ENCODE measurements at regions not wholly inside any gene's neighbourhood (a gene's known extent, or its start where the extent isn't known, plus 50 kb on each side); places are given as distances from the start of the nearest gene placed in this dataset.

DNA sequence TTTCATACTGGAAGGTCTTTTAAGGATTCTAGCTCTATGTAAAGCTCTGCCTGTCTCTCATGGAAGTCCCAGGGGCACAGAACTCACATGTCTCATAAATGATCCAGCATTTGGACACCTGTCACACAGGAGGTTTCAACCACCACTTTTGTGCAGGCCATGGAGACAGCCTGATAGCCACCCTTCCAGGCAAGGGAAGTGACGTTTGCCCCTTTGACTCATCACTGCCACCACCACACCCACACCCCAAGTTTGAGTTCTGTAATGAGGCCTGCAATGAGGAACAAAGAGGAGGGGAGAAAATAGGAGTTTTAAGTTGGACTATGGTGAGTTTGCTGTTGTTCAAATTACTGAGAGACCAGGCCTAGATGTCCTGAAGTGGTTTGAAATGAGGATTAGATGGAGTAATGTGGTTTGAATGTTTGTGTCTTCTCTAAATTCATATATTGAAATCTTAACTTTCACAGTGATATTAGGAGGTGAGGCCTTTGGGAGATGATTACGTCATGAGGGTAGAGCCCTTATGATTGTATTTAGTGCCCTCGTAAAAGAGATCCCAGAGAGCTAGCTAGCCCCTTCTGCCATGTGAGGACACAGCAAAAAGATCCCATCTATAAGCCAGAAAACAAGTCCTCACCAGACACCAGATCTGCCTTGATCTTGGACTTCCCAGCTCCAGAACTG is 175.3 kb upstream of the EPHA4 start:
- no peak for TF ChIP-seq POLR2A (IDR thresholded peaks at IDR 0.05)
- no peak for TF ChIP-seq CTCF (IDR thresholded peaks at IDR 0.05)

Measured in vagina (tissue), 2 donors.